CD4-positive, alpha-beta T cell treated with Interferon gamma for 1 hour (primary cell): ENCODE measurements at regions not wholly inside any gene's neighbourhood (a gene's known extent, or its start where the extent isn't known, plus 50 kb on each side); places are given as distances from the start of the nearest gene placed in this dataset.
"Not testable (repeated sequence)": the region's sequence is repeated elsewhere in the genome, so short reads cannot be mapped to it uniquely, and the experiment has no call there.

Source experiments
- DNase-seq: peaks from one replicate; pipeline ENCODE4 v3.0.0-alpha.2; 2020

DNA sequence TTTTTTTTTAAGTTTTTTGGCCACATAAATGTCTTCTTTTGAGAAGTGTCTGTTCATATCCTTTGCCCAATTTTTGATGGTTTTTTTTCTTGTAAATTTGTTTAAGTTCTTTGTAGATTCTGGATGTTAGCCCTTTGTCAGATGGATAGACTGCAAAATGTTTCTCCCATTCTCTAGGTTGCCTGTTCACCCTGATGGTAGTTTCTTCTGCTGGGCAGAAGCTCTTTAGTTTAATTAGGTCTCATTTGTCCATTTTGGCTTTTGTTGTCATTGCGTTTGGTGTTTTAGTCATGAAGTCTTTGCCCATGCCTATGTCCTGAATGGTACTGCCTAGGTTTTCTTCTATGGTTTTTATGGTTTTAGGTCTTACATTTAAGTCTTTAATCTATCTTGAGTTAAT, 320.9 kb upstream of the SETBP1 start:
- not testable (repeated sequence) for DNase-seq

DNA sequence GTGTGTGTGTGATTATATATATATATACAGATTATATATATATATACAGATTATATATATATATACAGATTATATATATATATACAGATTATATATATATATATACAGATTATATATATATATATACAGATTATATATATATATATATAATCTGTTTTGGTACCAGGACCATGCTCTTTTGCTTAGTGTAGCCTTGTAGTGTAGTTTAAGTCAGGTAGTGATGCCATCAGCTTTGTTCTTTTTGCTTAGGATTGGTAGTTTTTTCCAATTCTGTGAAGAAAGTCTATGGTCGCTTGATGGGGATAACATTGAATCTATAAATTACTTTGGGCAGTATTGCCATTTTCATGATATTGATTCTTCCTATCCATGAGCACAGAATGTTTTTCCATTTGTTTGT, 318.5 kb upstream of the SETBP1 start:
- DNase-seq = not testable (repeated sequence)

DNA sequence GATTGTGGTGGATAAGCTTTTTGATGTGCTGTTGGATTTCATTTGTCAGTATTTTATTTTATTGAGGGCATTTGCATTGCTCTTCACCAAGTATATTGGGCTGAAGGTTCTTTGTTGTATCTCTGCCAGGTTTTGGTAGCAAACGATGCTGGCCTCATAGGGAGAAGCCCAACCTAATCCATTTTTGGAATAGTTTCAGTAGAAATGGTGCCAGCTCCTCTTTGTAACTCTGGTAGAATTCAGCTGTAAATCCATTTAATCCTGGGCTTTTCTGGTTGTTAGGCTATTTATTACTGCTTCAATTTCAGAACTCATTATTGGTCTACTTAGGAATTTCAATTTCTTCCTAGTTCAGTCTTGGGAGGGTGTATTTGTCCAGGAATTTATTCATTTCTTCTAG, 309.8 kb upstream of the SETBP1 start:
- no peak for DNase-seq

DNA sequence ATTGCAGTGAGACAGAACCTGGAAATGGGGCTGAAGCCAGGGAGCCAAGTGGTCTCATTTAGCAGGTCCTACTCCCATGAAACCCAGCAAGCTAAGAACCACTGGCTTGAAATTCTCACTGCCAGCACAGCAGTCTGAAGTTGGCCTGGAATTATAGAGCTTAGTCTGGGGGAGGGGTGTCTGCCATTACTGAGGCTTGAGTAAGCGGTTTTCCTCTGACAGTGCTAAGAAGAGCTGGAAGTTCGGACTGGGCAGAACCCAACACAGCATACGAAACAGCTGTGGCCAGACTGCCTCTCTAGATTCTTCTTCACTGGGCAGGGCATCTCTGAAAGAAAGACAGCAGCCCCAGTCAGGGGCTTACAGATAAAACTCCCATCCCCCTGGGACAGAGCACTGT, 305.7 kb upstream of the SETBP1 start:
- DNase-seq = no peak

DNA sequence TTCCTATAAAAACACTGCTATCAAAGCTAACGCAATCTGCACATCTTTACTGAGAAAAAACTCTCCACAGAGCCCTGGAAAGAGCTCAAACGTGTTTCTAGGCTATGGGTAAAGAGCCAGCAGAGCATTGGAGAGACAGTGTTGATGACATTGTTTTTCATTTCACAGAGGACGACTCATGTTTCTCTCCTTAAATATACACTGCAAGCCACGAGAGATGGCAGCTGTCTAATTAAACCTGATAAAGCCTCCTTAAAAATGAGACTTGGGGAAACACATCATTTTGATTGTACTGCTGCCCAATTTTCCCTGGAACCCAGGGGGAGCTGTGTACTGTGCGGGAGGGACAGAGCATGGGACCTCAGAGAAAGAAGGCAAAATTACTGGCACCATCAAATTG, 294.3 kb upstream of the SETBP1 start:
- no peak for DNase-seq

DNA sequence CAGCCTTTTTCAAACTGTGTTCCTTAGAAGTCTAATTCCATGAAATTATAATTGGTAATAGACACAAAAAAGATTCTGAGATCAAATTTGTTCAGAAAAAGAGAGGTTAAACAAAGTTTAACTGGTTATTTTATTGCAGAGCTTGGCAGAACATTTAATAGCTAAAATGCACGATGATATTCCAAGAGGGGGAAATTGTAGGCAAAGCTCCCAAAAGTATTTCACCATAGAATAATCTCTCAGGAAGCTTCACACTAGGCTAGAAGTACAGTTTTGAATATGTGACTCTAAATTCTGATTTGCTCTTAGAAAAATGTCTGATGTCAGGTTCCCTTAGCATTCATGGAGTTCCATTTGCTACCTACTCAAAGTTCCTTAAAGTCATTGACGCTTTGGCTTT, 292.4 kb upstream of the SETBP1 start:
- DNase-seq = no peak

DNA sequence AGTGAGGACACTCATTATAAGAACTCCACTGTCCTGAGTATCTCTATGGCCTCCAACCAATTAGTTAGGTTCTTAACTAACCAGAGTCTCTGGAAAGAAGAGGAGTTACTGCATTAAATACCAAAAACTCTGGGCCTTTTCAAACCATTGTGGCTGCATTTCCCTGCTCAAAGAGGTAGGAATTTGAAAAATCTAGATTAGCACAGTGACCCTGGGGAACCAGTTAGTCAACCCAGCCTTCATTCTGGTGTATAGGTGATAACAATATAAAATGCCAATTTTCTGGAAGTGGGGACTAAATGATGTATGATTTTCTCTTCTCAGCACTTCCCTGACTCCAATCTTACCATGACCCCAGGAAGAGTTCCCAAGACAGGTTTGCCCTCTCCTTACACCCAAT, 287.8 kb upstream of the SETBP1 start:
- DNase-seq = no peak

DNA sequence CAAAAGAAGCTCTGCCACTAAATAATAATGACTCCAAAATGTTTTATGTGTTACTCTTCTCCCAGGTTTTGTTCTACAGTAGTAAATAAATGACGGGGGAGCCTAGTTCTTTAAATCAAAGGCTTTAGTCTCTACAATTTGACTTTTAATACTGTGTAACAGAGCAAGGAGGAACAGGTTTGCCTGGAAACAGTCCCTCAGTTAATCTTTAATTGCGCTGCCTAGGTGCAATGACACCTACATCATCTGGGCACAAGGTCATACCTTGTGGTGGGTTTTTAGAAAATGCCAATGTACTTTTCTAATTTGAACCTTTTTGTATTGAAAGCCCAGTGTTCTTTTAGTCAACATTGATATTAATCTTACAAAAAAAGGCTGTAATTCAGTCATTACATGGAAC, 287.3 kb upstream of the SETBP1 start:
- DNase-seq = no peak

DNA sequence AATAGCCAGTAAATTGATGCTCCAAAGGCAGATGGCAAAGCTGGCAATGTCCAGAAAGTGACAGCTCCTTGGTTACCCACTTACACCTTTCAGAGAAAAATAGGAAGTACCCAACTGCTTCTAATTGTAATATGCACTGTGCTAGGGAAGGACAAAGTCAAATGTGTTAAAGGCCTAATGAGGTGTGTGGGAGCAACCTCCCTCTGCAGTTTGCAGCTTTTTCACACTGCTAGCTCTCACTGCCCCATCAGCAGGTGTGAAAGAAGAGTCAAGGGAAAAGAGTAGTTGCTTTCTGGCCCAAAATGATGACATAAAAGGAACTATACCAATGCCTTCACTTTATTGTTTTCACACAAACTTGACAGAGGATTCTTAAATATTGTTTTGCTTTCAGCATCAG, 284.1 kb upstream of the SETBP1 start:
- DNase-seq = no peak

DNA sequence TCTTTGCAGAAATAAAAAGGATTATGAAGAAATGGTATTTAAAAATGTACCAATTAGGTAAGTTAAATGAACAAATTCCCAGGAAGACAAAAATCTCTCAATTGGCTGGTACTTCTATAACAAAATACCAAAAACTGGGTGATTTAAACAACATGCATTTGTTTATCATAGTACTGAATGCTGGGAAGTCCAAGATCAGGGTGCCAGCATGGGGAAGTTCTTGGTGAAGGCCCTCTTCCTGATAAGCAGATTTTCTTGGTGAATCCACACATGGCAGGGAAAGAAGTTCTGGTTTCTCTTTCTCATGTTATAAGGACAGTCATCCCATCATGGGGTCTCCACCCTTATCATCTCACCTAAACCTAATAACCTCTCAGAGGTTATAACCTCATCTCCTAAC, 271.6 kb upstream of the SETBP1 start:
- no peak for DNase-seq

DNA sequence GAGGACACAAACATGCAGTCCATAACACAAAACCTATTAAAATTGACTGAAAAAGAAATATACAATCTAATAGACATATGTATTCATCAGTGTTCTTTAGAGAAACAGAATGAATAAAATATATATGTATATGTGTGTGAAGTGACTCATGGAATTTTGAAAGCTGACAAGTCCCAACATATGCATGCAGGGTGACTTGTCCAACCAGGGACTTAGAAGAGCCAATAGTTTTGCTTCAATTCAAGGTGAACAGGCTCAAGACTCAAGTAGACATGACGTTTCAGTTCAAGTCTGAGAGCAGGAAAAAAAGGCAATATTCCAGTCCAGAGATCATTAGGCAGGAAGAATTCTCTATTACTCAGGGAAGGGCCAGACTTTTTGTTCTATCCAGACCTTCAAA, 271.2 kb upstream of the SETBP1 start:
- DNase-seq = no peak

DNA sequence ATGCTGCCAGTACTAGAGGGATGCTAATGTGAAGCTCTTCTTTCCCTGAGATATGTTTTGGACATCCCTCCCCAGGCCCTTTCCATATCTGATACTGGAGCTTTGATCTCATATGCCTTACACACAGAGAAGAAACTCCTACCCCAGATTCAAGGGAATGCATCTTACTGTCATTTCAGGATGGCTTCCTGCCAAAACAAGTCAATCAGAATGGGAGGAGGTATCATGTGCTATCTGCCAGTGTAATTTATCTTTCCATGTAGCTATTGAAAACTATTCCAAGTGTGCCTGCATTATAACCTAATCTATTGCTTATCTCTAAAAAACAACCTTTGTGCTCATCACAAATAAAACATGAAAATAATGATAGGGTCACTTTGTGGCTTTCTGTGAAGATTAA, 269.9 kb upstream of the SETBP1 start:
- DNase-seq = no peak

DNA sequence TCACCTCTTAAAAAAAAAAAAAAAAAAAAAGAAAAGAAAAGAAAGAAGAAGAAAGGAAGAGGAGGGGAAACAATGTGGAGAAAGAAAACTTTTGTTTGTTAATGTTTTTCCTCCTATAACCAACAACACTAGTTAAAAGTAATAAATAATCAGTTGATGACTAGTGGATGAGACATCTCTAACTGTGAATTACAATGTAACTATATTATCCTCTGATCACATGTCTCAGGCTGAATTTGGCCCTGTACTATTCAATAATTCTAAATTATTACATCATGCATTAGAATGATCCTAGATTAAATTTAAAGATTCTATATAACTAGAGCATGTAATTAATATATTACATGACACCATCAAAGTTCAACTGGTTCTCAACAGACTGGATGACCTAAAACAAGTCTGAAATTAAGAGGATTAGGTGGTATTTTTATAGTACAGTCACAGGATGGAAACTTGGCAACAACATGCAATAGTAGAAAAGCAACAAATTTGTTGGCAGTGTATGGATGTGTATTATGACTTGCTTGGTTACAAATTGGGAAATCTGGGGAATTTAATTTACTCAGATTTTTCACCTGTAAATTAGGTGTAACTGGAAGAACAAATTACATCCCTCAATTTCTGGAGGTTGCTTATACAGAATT, 269.3 kb upstream of the SETBP1 start:
- DNase-seq = no peak

DNA sequence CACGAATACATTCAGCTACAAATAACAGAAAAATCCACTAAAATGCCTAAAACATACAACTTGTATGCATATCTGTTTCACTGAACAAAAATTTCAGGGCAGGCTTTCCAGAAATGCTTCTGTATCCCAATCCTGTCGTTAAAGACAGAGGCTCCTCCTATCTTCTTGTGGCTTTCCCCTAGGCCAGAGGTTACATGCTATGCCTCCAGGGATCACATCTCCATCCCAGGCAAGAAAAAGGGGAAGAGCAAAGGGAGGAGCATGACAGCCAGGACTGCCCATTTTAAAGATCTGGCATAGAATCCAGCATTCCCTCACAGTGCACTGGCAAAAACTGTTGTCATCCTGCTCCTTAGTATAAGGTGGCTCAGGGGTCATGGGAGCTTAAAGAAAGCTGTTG, 268.7 kb upstream of the SETBP1 start:
- no peak for DNase-seq

DNA sequence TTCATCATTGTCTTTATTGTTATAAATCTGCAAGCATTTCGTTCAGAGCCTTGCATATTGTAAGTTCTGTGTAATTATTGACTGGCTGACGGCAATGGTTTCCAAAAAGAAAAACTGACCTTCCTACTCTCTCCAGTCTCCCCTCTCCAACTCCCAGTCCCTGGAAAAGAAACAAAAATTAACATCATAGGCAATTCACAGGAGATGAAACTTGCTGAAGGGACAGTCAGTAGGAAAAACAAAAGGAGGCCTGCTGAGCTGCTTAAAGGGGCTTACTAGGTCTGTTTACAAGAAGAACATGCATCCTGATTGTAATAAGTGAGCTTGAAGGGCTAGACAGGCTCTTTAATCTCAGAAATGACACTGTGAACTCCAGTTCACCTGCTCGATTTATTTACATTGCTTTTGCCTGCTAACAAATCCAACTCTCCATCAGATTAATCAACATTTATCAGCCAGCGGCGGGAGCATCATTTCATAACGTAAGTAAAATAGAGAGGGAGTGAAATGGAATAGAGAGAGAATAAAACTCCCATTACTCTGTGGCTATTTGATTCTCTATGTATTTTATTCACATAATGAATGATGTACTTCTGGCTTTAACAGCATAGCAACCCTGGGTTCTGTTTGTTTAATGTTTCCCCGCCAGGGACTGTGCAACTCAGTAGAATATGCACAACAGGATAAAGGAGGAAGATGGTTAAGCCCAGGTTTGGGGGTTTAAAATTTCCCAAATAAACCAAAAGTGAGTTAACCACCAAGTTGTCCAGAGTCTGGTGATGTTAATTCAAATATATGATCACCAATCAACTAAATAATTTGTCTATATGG, 256.7 kb upstream of the SETBP1 start:
- no peak for DNase-seq

DNA sequence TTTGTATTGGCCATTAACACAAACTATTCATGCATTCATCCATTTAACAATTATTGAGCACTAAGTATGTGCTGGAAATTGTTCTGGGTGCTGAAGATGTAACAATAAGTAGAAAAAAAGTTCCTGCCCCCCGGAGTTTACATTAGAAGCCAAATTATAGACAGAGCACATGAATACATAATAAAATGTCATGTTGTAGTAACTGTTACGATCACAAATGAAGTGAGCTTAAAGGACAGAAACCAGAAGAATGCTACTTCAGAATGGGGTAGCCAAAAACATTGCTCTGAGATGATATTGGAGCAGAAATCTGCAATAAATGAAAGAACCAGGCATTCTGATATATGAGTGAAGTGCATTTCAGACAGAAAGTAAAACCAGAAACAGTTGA, 256.0 kb upstream of the SETBP1 start:
- no peak for DNase-seq

DNA sequence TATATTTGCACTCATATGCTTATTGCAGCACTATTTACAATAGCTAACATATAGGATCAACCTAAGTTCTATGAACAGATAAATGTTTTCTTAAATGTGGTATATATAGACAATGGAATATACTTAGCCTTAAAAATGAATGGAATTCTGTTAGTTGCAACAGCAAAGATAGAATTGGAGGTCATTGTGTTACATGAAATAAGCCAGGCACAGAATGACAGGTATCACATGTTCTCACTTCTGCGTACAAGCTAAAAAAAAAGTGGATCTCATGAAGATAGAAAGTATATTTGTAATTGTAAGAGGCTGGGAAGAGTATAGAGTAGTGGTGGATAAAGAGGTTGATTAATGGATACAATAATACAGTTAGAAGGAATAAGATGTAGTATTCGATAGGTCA, 255.5 kb upstream of the SETBP1 start:
- DNase-seq = no peak

DNA sequence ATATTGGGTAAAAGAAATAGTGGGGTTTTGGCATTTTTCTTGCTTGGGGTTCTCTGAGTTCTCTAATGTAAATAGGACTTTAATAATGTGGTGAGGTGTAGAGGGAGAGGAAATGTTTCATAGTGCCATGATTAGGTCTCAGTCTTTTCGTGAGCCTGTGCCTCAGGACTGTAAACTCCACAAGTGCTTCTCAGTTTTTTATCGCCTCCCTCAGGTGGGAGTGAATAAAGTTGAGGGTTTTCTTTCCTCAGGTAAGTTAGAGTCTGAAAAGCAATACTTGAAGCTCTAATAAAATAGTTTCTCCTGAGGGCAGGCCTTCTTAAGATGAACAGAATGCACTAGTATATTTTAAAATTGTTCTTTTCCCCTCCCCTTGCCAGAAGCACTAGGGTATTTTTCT, 243.1 kb upstream of the SETBP1 start:
- no peak for DNase-seq

DNA sequence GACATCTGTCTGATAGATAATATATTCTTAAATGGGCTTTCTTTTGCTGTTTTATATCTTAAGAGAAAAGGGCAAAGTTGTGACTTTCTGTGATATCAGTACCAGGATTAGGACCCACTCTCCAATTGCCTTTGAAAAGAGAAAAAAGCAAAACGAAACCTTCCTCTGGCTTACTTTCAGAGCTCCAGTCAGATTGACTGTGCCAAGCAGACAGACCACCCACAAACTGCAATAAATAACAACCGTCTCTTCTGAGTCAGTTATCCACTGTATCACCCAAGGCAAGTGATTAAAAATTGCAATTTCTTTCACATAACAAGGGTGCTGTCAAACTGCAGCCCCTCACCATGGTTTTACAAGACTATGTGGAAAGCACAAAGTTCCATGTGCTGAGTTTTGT, 230.5 kb upstream of the SETBP1 start:
- DNase-seq = no peak

DNA sequence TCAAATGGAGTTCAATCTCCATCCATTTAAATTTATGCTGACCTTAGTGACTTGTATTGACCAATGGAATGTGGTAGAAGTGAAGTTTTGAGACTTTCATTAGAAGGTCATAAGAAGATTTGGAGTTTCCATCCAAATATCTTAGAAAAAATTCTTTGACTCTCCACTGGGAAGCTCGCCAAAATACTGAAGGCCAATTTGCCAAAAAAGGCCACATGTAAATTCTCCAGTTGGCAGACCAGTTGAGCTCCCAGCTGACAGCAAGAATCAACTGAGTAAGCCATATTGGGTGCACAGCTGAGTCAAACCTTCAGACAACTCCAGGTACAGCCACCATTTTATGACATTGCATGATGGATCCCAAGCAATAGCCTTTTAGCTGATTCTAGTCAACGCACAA, 228.3 kb upstream of the SETBP1 start:
- no peak for DNase-seq

DNA sequence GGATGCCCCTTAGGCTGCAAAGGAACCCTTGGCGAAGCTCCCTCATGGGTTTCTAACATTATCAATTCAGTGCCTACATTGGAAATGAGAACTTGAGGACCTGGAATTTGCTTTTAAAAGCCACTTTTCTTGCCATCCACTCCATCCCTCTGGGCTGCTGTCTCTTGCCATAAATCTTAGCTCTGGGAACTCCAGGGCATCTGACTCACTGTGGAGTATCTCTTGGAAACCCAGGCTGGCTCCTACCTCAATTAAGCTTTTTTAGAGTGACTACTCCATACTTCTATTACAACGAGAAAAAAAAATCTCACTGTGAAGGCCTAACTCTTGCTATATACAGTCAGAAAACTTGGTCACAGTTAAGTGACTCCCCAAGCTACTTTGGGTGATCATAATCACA, 227.2 kb upstream of the SETBP1 start:
- DNase-seq = no peak

DNA sequence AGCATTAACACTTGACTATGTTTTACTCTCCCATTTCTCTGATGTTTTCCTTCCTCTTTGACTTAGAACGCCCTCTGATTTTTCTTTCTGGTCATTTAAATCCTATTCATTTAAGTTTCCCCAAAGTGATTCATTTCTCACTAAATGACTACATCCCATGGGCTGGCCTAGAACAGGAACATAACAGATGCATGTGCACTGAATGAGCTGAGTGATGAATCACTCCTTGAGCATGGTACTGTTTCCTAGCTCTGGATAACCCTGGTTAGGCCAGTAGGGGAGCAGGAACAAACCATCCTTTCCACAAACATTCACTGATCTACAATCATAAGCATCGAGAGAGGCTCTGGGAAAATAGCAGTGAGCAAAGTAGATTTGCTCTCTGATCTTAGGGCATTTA, 221.9 kb upstream of the SETBP1 start:
- DNase-seq = no peak

DNA sequence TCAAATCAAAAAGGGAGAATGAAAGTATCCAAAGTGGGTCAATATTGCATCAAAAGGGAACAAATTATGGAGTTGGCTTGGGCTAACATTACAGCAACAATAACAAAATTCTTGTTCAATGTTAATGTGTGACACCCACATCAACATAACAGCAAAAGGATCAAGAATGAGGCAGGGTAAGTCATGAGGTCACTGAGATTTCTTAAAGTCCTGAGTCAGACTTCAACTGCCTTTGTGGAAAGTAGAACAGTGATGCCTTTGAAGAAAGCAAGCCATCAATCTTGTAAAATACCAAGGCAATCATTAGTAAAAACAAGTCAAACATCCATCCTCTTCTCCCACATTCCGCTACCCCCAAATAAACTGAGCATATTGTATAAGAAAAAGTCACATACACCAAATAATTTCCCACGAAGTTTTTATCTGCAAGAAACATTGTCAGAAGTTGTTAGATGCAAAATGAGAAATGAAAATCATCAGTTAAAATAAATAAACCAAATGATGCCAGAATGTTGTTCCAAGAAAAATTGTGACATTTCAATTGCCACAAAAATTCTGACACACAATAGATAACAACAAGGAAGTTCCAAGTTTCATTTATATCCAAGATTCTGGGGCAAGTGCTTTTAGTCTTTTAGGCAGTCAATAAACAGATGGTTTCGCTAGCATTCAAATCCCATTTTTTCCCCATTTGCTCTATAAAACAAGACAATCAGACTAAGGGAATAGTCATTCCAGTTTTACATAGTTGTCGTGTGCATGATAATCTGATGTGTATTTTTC, 216.1 kb upstream of the SETBP1 start:
- no peak for DNase-seq

DNA sequence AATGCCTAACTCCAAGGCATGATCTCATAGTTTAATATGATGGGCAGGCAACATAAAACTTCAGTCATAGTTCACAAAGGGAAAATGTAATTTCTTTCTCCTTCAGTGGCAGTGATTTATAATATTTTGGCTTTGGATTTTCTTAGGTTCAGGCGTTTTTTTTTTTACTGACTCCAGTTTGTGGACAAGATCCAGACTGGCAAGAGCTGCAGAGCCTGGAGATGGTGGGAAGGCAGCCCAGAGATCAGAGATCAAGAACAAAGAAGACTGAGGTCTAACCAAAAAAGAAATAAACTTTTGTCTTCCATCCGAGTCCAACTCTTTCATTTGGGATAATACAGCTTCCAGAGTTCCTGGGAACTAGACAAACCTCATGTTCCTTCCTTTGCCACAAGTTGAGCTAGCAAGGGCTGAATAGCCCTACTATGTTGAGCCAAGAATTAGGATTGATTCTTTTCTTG, 215.3 kb upstream of the SETBP1 start:
- DNase-seq = no peak
